A549 (cell line): ENCODE measurements at regions not wholly inside any gene's neighbourhood (a gene's known extent, or its start where the extent isn't known, plus 50 kb on each side); places are given as distances from the start of the nearest gene placed in this dataset.

Experiments used
- ATAC-seq, 2 experiments: fragments of 200-7000 bp in 1 of 2; fragments of >200 bp in 1 of 2; cut with Nextera tagmentation in 1 of 2; cut with Tn5 transposase in 1 of 2; 3 replicates each; pipeline versions ENCODE4 v1.8.0 to v1.9.1; 2018 to 2020; ENCODE audit warnings: mild to moderate bottlenecking in 1 of 2, moderate library complexity in 1 of 2
- CTCF ChIA-PET: fragments of 300-600 bp; sonication (Branson Sonifier 250); formaldehyde crosslinking; extraction: SDS; loops from one replicate; lab custom pipeline; 2021; ENCODE audit warnings: antibody characterized with exemption, inconsistent platforms; lab: Yijun Ruan, JAX
- POLR2A ChIA-PET: fragments of 350-600 bp; formaldehyde crosslinking; extraction: SDS; loops from one replicate; lab custom pipeline; 2021; ENCODE audit warnings: antibody characterized with exemption, inconsistent platforms; lab: Yijun Ruan, JAX
- DNase-seq, 2 experiments: peaks; one replicate each; pipeline versions ENCODE4 v3.0.0 to v3.0.0-alpha.2; 2011 to 2016; ENCODE audit warnings: low read depth in 1 of 2, low spot score in 1 of 2
- FAIRE-seq: peaks from 2 replicates; lab custom pipeline; 2011; peaks lifted over from hg19 to GRCh38; lab: Jason Lieb, UNC
- H3K27ac ChIP-seq, 2 experiments: fragments of >200 bp; sonication (Bioruptor Twin); formaldehyde crosslinking; 3 replicates each; pipeline ENCODE4 v1.5.1; 2016 to 2017
- H3K4me1 ChIP-seq: fragments of >200 bp; sonication (Bioruptor Twin); formaldehyde crosslinking; 3 replicates; pipeline ENCODE4 v1.6.1; 2016
- H3K4me2 ChIP-seq: fragments of >200 bp; sonication (Bioruptor Twin); formaldehyde crosslinking; 3 replicates; pipeline ENCODE4 v1.6.1; 2016
- H3K4me3 ChIP-seq: fragments of >200 bp; sonication (Bioruptor Twin); formaldehyde crosslinking; 3 replicates; pipeline ENCODE4 v1.5.1; 2016
- H3K9me3 ChIP-seq: fragments of >200 bp; sonication (Bioruptor Twin); formaldehyde crosslinking; 3 replicates; pipeline ENCODE4 v1.6.1; 2016
- EHF ChIP-seq: fragments of 250-450 bp; sonication (Bioruptor Pico); IDR thresholded peaks from 2 replicates; pipeline ENCODE4 v1.5.0; 2020; ENCODE audit warnings: mild to moderate bottlenecking
- GATA3 ChIP-seq: IDR thresholded peaks from 2 replicates; pipeline ENCODE4 v1.6.1; 2012; ENCODE audit warnings: borderline replicate concordance
- HDAC2 ChIP-seq: fragments of 200-600 bp; sonication (generic); IDR thresholded peaks from 2 replicates; pipeline ENCODE4 v1.6.1; 2016
- HEYL ChIP-seq: fragments of 250-450 bp; sonication (Bioruptor Pico); IDR thresholded peaks from 2 replicates; pipeline ENCODE4 v1.8.0; 2021; ENCODE audit warnings: mild to moderate bottlenecking, moderate library complexity
- HOXB13 ChIP-seq: fragments of 250-450 bp; sonication (Bioruptor Pico); IDR thresholded peaks from 2 replicates; pipeline ENCODE4 v1.5.0; 2020; ENCODE audit warnings: low read depth, mild to moderate bottlenecking, moderate library complexity
- HOXB5 ChIP-seq: fragments of 250-450 bp; sonication (Bioruptor Pico); IDR thresholded peaks from 2 replicates; pipeline ENCODE4 v1.5.0; 2020; ENCODE audit warnings: mild to moderate bottlenecking, moderate library complexity
- JUN ChIP-seq, 2 experiments: fragments of >200 bp; sonication (Bioruptor Twin); formaldehyde crosslinking; IDR thresholded peaks; 2 replicates in 1 of 2; 3 replicates in 1 of 2; pipeline ENCODE4 v1.6.1; 2016 to 2017
- JUNB ChIP-seq: fragments of >200 bp; sonication (Bioruptor Twin); formaldehyde crosslinking; IDR thresholded peaks from 2 replicates; pipeline ENCODE4 v1.6.1; 2016
- KDM5A ChIP-seq: fragments of 200-600 bp; sonication (generic); IDR thresholded peaks from 2 replicates; pipeline ENCODE4 v1.6.1; 2016; ENCODE audit warnings: antibody characterized with exemption, mild to moderate bottlenecking
- MAFK ChIP-seq: fragments of 450-650 bp; IDR thresholded peaks from 2 replicates; pipeline ENCODE4 v1.6.1; 2014; ENCODE audit not compliant: partially characterized antibody
- MAX ChIP-seq: IDR thresholded peaks from 2 replicates; pipeline ENCODE4 v1.6.1; 2012
- MAZ ChIP-seq: fragments of 150-350 bp; IDR thresholded peaks from 2 replicates; pipeline ENCODE4 v1.6.1; 2014; ENCODE audit warnings: antibody characterized with exemption, low read depth, low read length, borderline replicate concordance
- MYC ChIP-seq: IDR thresholded peaks from 2 replicates; pipeline ENCODE4 v1.6.1; 2012; ENCODE audit warnings: mild to moderate bottlenecking, inconsistent platforms, low read length, improper control_type of control experiment, borderline replicate concordance
- NPAS2 ChIP-seq: fragments of 250-450 bp; sonication (Bioruptor Pico); IDR thresholded peaks from 2 replicates; pipeline ENCODE4 v1.8.0; 2022; ENCODE audit warnings: mild to moderate bottlenecking, moderate library complexity, borderline replicate concordance
- RAD21 ChIP-seq, 2 experiments: fragments of >200 bp in 1 of 2; sonication (Bioruptor Twin) in 1 of 2; formaldehyde crosslinking in 1 of 2; IDR thresholded peaks in 1 of 2; conservative IDR thresholded peaks in 1 of 2; 2 replicates in 1 of 2; 3 replicates in 1 of 2; pipeline ENCODE4 v1.6.1; 2012 to 2018; ENCODE audit warnings: inconsistent platforms in 1 of 2
- RARB ChIP-seq: fragments of 250-450 bp; sonication (Bioruptor Pico); IDR thresholded peaks from 2 replicates; pipeline ENCODE4 v1.8.0; 2021; ENCODE audit warnings: mild to moderate bottlenecking, moderate library complexity
- RNF2 ChIP-seq: fragments of 200-600 bp; sonication (generic); IDR thresholded peaks from 2 replicates; pipeline ENCODE4 v1.6.1; 2016; ENCODE audit warnings: low read depth, mild to moderate bottlenecking, antibody characterized with exemption, moderate library complexity, borderline replicate concordance
- TFCP2L1 ChIP-seq: fragments of 250-450 bp; sonication (Bioruptor Pico); IDR thresholded peaks from 2 replicates; pipeline ENCODE4 v1.5.0; 2021; ENCODE audit warnings: mild to moderate bottlenecking
- ZC3H11A ChIP-seq: fragments of 450-650 bp; IDR thresholded peaks from 2 replicates; pipeline ENCODE4 v1.6.1; 2014; ENCODE audit warnings: antibody characterized with exemption, mild to moderate bottlenecking
- ZFP36 ChIP-seq: fragments of 450-650 bp; IDR thresholded peaks from 2 replicates; pipeline ENCODE4 v1.6.1; 2014; ENCODE audit warnings: borderline replicate concordance; ENCODE audit not compliant: partially characterized antibody
- ZNF302 ChIP-seq: fragments of 250-450 bp; sonication (Bioruptor Pico); IDR thresholded peaks from 2 replicates; pipeline ENCODE4 v1.9.0; 2021; ENCODE audit warnings: inconsistent platforms, mild to moderate bottlenecking, moderate library complexity
- WGBS: methylation state at CpG from one replicate; pipeline ENCODE4 v1.1.6; 2017; ENCODE audit errors: missing lambda C conversion rate; 5-methylcytosine and 5-hydroxymethylcytosine counted together
- TF ChIP-seq, protein P1 (sequence below): fragments of >200 bp; sonication (Bioruptor Twin); formaldehyde crosslinking; IDR thresholded peaks from 3 replicates; pipeline ENCODE4 v1.5.1; 2016

- Histone ChIP-seq H3K9me3 (no peaks in the 10 kb centered on the region), H3K4me3 (no peak overlapping the region), H3K4me2 (no peak overlapping the region), H3K4me1 (no peaks in the 10 kb centered on the region), H3K27ac (no peak overlapping the region)
- POLR2A ChIA-PET, result no interaction called here
- 20% methylated on average over 1 of the region's 1 CpG for WGBS
- no peak for FAIRE-seq
- CTCF ChIA-PET, result interaction anchor here (1.1 to 1.5 kb wide), 2 partner anchors 14 to 16 kb away, joined by 3 to 7 read pairs; no protein-coding TSS in a partner anchor
- TF ChIP-seq MYC (no peak), MAFK (peak; percentile 82)
- DNase-seq, result no peak
- no peak for ATAC-seq
Observed at GRCh38 chr2:103145739-103146138, 383.9 kb downstream of the TMEM182 start.

- Histone ChIP-seq H3K27ac (no peak overlapping the region), H3K4me3 (no peak overlapping the region), H3K4me2 (no peak overlapping the region), H3K4me1 (no peaks in the 10 kb centered on the region), H3K9me3 (no peaks in the 10 kb centered on the region)
- 23% methylated on average over 3 of the region's 3 CpGs for WGBS
- FAIRE-seq (no peak), ATAC-seq (no peak), DNase-seq (no peak)
- no peak for TF ChIP-seq HEYL
- no peak for TF ChIP-seq JUNB
- no peak for TF ChIP-seq ZFP36
- no peak for TF ChIP-seq RAD21 (conservative IDR thresholded peaks at IDR 0.05 in 1 of 2, IDR thresholded peaks at IDR 0.05 in 1 of 2)
- TF ChIP-seq HOXB13, result no peak
- TF ChIP-seq, protein P1, sequence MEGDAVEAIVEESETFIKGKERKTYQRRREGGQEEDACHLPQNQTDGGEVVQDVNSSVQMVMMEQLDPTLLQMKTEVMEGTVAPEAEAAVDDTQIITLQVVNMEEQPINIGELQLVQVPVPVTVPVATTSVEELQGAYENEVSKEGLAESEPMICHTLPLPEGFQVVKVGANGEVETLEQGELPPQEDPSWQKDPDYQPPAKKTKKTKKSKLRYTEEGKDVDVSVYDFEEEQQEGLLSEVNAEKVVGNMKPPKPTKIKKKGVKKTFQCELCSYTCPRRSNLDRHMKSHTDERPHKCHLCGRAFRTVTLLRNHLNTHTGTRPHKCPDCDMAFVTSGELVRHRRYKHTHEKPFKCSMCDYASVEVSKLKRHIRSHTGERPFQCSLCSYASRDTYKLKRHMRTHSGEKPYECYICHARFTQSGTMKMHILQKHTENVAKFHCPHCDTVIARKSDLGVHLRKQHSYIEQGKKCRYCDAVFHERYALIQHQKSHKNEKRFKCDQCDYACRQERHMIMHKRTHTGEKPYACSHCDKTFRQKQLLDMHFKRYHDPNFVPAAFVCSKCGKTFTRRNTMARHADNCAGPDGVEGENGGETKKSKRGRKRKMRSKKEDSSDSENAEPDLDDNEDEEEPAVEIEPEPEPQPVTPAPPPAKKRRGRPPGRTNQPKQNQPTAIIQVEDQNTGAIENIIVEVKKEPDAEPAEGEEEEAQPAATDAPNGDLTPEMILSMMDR, result no peak
- TF ChIP-seq TFCP2L1, result no peak
- no peak for TF ChIP-seq NPAS2 (CRISPR knock-in tag)
- TF ChIP-seq GATA3, result no peak
- no peak for TF ChIP-seq MAZ
- no peak for TF ChIP-seq RARB (CRISPR knock-in tag)
- TF ChIP-seq JUN (IDR thresholded peaks at IDR 0.05), result no peak
- no peak for TF ChIP-seq MAFK
- ChIA-PET CTCF (interaction anchor here (1.6 to 2.1 kb wide), 3 partner anchors 9 to 1699 kb away, joined by 4 to 15 read pairs (median 4); no protein-coding TSS in a partner anchor), POLR2A (no interaction called here)
Observed at GRCh38 chr2:103151046-103151445, 389.2 kb downstream of the TMEM182 start.

- no peaks in the 10 kb centered on the region for H3K9me3 ChIP-seq
- POLR2A ChIA-PET, result no interaction called here
- DNase-seq (no peak), FAIRE-seq (no peak), ATAC-seq (no peak)
- CTCF ChIA-PET, result interaction anchor here (0.7 to 1.8 kb wide), 2 partner anchors 9 to 22 kb away, joined by 3 to 7 read pairs; no protein-coding TSS in a partner anchor
- WGBS, result 0% methylated on average over 2 of the region's 2 CpGs
- H3K4me3 ChIP-seq, result no peak overlapping the region
- no peak overlapping the region for H3K4me2 ChIP-seq
- H3K4me1 ChIP-seq, result no peaks in the 10 kb centered on the region
- TF ChIP-seq NPAS2 (CRISPR knock-in tag) (no peak), RNF2 (no peak), MAFK (no peak), KDM5A (no peak), MYC (no peak), GATA3 (no peak), ZNF302 (CRISPR knock-in tag) (no peak), MAX (no peak), JUN (IDR thresholded peaks at IDR 0.05) (no peak), EHF (CRISPR knock-in tag) (no peak), HOXB5 (CRISPR knock-in tag) (no peak), HDAC2 (no peak), ZC3H11A (no peak), JUNB (no peak)
- TF ChIP-seq, protein P1, result no peak
- no peak overlapping the region for H3K27ac ChIP-seq
Observed at GRCh38 chr2:103152556-103152955, 390.7 kb downstream of the TMEM182 start.
